ENCODE measurements at regions not wholly inside any gene's neighbourhood (a gene's known extent, or its start where the extent isn't known, plus 50 kb on each side); places are given as distances from the start of the nearest gene placed in this dataset.

DNA sequence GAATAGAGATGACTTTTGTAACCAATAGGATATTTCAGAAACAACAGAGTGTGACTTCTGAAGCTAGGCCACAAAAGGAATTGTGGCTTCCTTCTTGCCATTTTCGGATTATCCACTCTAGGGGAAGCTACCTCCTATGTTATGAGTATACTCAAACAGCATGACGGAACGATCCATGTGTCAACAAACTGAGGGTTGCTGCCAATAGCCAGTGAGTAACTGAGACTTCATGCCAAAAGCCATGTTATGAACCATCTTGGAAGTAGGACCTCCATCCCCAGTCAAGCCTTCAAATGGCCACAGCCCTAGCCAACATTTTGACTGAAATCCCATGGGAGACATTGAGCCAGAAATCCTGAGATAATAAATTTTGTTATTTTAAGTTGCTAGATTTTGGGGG is 69.0 kb upstream of the IL6 start:
- Histone ChIP-seq H2AFZ (ENCODE audit: low read length, unreplicated experiment) (no peak overlapping the region), H3K27ac (ENCODE audit: low read depth, low read length) (no peak overlapping the region), H3K79me2 (ENCODE audit: control insufficient read depth, insufficient read depth, low read length, unreplicated experiment) (no peaks in the 10 kb centered on the region), H3K4me3 (ENCODE audit: low read depth, low read length) (no peak overlapping the region), H3K4me1 (ENCODE audit: control insufficient read depth, insufficient read depth, low read length, unreplicated experiment) (peaks cover 22% of the 10 kb centered on the region), H3K36me3 (ENCODE audit: insufficient read depth, low read length) (no peaks in the 10 kb centered on the region), H3K27me3 (ENCODE audit: insufficient read depth, low read length) (no peaks in the 10 kb centered on the region)

DNA sequence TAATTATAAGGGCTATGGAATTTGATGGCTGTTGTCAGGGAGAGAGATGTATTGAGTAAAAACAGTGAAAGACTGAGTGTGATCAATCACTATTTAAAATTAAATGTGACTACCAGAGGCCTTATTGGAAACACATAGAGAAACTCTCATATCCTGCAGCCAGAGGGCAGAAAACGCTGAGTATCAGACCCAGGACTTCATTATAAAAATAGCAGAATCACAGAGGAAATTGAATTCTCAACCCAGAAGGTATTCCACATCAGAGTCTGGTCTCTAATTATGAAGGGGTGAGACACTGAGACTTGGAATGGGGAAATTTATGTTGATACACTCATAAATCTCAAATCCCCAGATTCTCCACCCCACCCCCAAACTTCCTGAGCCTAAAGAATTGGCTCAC is 69.5 kb upstream of the IL6 start:
- no peak overlapping the region for H3K4me3 ChIP-seq (ENCODE audit: low read depth, low read length)
- no peaks in the 10 kb centered on the region for H3K27me3 ChIP-seq (ENCODE audit: insufficient read depth, low read length)
- H3K36me3 ChIP-seq (ENCODE audit: insufficient read depth, low read length), result no peaks in the 10 kb centered on the region
- H3K4me1 ChIP-seq (ENCODE audit: control insufficient read depth, insufficient read depth, low read length, unreplicated experiment), result peaks cover 22% of the 10 kb centered on the region
- no peaks in the 10 kb centered on the region for H3K79me2 ChIP-seq (ENCODE audit: control insufficient read depth, insufficient read depth, low read length, unreplicated experiment)
- H3K27ac ChIP-seq (ENCODE audit: low read depth, low read length), result no peak overlapping the region; the same call in 1 of the 2 replicates
- no peak overlapping the region for H2AFZ ChIP-seq (ENCODE audit: low read length, unreplicated experiment)

DNA sequence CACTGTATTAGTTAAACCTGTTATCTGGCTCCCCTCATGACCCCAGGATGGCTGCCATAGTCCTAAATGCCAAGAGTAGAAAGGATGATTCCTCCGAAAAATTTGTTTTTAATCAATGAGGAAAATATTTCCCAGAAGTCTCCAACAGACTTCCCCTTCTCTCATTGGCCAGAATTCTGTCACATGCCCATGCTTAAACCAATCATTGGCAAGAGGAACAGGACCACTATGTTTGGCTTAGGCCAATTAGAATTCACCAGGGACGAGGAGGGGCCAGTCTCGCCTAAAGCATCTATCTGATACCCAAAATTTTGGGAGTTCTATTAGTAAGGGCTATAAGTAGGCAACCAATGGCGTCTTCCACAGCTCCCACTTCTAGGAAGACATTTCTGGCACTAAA is 71.2 kb upstream of the IL6 start:
- Histone ChIP-seq H3K27ac (ENCODE audit: low read depth, low read length) (no peak overlapping the region), H3K79me2 (ENCODE audit: control insufficient read depth, insufficient read depth, low read length, unreplicated experiment) (no peaks in the 10 kb centered on the region), H3K27me3 (ENCODE audit: insufficient read depth, low read length) (no peaks in the 10 kb centered on the region), H3K36me3 (ENCODE audit: insufficient read depth, low read length) (no peaks in the 10 kb centered on the region), H3K4me3 (ENCODE audit: low read depth, low read length) (no peak overlapping the region), H3K4me1 (ENCODE audit: control insufficient read depth, insufficient read depth, low read length, unreplicated experiment) (peaks cover 29% of the 10 kb centered on the region), H2AFZ (ENCODE audit: low read length, unreplicated experiment) (no peak overlapping the region)

DNA sequence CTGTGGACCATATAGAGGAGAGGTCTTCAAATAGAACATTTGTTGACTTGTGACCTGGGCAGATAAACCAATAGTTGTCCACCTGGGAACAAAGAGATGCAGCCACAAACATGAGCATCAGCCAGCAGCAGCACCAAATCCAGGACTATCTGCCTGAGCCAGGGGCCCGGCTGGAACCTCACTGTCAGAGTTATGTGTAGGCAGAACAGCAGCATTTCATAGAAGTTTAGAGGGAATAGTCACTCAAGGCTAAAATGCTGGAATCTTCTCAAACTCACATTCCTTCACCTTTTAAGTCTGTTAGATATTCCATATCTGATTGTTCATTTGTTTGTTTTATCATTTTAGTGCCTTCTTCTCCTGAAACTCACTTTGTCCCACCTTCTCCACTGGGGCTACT is 72.2 kb upstream of the IL6 start:
- H3K27me3 ChIP-seq (ENCODE audit: insufficient read depth, low read length), result no peaks in the 10 kb centered on the region
- H3K4me3 ChIP-seq (ENCODE audit: low read depth, low read length), result no peak overlapping the region
- H3K4me1 ChIP-seq (ENCODE audit: control insufficient read depth, insufficient read depth, low read length, unreplicated experiment), result peaks cover 31% of the 10 kb centered on the region
- no peak overlapping the region for H2AFZ ChIP-seq (ENCODE audit: low read length, unreplicated experiment)
- no peak overlapping the region for H3K27ac ChIP-seq (ENCODE audit: low read depth, low read length)
- H3K79me2 ChIP-seq (ENCODE audit: control insufficient read depth, insufficient read depth, low read length, unreplicated experiment), result no peaks in the 10 kb centered on the region
- H3K36me3 ChIP-seq (ENCODE audit: insufficient read depth, low read length), result no peaks in the 10 kb centered on the region

DNA sequence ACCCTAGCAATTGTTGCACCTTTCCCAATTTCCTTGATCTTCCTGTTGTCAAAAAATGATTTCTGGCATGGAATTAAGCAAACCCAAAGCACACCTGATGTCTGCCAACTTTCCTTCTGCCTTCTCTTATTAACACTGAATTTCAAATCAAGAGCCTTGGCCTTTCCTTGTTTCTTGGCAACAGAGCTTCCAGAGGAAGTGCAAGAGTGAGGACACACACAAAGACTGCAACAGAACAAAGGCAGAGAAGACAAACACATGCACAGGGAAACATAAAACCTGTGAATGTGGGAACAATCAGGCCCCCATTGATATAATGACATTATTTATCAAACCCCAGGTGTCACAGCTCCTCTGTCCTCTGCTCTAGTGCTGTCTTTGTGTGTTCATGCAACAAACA is 73.0 kb upstream of the IL6 start:
- Histone ChIP-seq H3K4me1 (ENCODE audit: control insufficient read depth, insufficient read depth, low read length, unreplicated experiment) (peaks cover 31% of the 10 kb centered on the region), H2AFZ (ENCODE audit: low read length, unreplicated experiment) (no peak overlapping the region), H3K79me2 (ENCODE audit: control insufficient read depth, insufficient read depth, low read length, unreplicated experiment) (no peaks in the 10 kb centered on the region), H3K4me3 (ENCODE audit: low read depth, low read length) (no peak overlapping the region), H3K27ac (ENCODE audit: low read depth, low read length) (peak overlapping the region; percentile 2; the same call in 1 of the 2 replicates), H3K36me3 (ENCODE audit: insufficient read depth, low read length) (no peaks in the 10 kb centered on the region), H3K27me3 (ENCODE audit: insufficient read depth, low read length) (no peaks in the 10 kb centered on the region)

DNA sequence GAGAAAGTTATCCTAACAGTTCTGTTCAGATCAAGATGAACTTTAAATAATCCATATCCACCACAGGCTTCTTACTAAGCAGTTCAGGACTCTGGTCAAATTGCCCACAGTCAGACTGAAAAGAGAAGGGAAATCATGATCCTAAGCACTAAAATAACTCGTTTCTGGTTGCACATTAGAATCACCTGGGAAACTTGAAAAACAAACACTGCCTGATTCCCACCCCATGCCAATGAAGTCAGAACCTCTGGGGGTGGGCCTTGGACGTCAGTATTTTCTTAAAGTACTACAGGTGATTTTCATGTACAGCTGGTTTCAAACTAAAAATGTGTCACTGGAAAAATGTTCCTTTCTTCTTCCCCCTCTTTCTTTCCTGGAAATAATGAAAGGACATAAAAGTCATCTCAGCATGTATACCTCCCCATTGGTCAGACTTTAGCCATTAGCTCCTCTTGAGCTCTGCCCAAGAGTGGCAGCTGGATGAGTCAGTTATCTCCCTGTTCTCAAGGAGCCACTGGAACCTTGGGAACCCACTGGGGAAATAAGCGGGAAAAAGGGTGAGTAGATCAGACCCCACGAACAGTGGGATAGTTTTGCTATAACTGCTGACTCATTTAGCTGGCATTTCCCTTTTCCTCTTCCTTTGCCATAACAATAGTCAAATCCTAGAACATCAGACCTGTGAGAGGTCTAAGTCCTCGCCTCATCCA is 75.3 kb upstream of the IL6 start:
- H3K27ac ChIP-seq (ENCODE audit: low read depth, low read length), result peak overlapping the region; percentile 95
- H3K4me3 ChIP-seq (ENCODE audit: low read depth, low read length), result no peak overlapping the region
- H3K4me1 ChIP-seq (ENCODE audit: control insufficient read depth, insufficient read depth, low read length, unreplicated experiment), result peaks cover 44% of the 10 kb centered on the region
- H2AFZ ChIP-seq (ENCODE audit: low read length, unreplicated experiment), result no peak overlapping the region
- H3K27me3 ChIP-seq (ENCODE audit: insufficient read depth, low read length), result no peaks in the 10 kb centered on the region
- no peaks in the 10 kb centered on the region for H3K79me2 ChIP-seq (ENCODE audit: control insufficient read depth, insufficient read depth, low read length, unreplicated experiment)
- no peaks in the 10 kb centered on the region for H3K36me3 ChIP-seq (ENCODE audit: insufficient read depth, low read length)

DNA sequence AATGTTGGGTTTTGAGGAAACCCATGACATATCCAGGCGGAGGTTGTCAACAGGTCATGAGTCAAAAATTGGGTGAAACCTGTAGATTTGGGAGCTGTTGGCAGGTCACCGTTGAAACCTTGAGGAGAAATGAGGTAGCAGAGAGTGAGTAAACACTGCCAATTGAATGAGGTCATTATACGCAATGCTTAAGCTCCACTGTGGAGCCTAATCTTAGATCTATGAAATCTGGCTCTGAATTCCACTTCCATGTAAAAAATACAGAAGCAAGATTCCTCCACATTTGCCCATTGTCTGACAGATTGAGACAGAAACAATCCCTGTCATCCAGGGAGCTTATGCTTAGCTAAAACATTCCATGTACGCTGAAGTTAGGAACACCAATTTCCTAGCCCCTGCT is 76.0 kb upstream of the IL6 start:
- Histone ChIP-seq H2AFZ (ENCODE audit: low read length, unreplicated experiment) (no peak overlapping the region), H3K27ac (ENCODE audit: low read depth, low read length) (peak overlapping the region; percentile 95), H3K4me3 (ENCODE audit: low read depth, low read length) (no peak overlapping the region), H3K4me1 (ENCODE audit: control insufficient read depth, insufficient read depth, low read length, unreplicated experiment) (peaks cover 44% of the 10 kb centered on the region), H3K79me2 (ENCODE audit: control insufficient read depth, insufficient read depth, low read length, unreplicated experiment) (no peaks in the 10 kb centered on the region), H3K36me3 (ENCODE audit: insufficient read depth, low read length) (no peaks in the 10 kb centered on the region), H3K27me3 (ENCODE audit: insufficient read depth, low read length) (no peaks in the 10 kb centered on the region)

DNA sequence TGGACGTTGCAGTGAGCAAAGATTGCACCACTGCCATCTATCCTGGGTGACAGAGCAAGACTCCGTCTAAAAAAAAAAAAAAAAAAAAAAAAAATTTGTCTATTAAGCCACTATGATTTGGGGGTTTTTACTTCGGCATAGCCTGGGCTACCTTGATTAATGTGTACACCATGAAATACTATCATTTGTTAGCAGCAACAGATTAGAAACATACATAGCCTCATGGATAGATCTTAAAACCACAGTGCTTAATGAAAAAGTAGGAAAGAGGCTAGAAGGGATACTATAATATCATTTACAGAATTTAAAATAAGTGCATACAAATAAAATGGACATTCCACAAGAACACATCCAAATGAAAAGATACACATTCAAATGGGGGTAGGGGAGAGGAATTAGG is 77.3 kb upstream of the IL6 start:
- Histone ChIP-seq H2AFZ (ENCODE audit: low read length, unreplicated experiment) (no peak overlapping the region), H3K36me3 (ENCODE audit: insufficient read depth, low read length) (no peaks in the 10 kb centered on the region; the same call in 1 of the 2 replicates), H3K27ac (ENCODE audit: low read depth, low read length) (no peak overlapping the region), H3K4me3 (ENCODE audit: low read depth, low read length) (no peak overlapping the region), H3K27me3 (ENCODE audit: insufficient read depth, low read length) (no peaks in the 10 kb centered on the region), H3K4me1 (ENCODE audit: control insufficient read depth, insufficient read depth, low read length, unreplicated experiment) (peaks cover 44% of the 10 kb centered on the region), H3K79me2 (ENCODE audit: control insufficient read depth, insufficient read depth, low read length, unreplicated experiment) (no peaks in the 10 kb centered on the region)

DNA sequence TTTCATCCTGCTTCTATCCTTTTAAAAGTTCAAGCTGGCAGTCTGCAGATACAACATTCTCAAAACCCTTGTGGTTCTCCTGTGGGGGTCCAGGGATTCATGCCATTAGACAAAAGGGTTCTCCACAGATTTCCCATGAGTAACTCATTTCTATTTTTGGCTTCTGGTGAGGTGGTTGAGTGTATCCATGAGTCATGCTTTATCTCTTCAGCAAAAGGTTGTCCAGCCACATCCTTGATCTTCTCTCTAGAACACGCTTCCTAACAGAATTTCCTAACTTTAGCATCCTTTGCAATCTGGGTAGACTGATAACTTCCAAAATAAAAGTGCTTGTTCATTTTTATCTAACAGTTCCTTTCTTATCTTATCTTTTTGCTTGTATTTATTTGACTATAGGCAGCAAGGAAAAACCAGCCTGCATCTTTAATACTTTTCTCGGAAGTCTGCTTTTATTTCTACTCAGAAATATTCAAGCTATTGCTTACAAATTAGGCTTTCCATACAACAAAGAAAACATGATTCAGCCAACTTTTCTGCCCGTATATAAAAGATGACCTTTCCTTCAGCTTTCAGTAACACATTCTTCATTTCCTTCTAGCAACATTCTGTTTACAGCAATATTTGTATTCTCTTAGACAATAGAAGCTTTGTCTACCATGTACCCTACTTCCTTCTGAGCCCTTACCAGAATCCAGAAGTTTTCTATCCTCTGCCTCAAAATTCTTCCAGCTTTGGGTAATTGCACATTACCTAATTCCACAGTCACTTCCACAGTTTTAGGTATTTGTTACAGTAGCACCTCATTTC is 79.3 kb upstream of the IL6 start:
- Histone ChIP-seq H2AFZ (ENCODE audit: low read length, unreplicated experiment) (no peak overlapping the region), H3K27me3 (ENCODE audit: insufficient read depth, low read length) (no peaks in the 10 kb centered on the region), H3K79me2 (ENCODE audit: control insufficient read depth, insufficient read depth, low read length, unreplicated experiment) (no peaks in the 10 kb centered on the region), H3K27ac (ENCODE audit: low read depth, low read length) (peak overlapping the region; percentile 83), H3K36me3 (ENCODE audit: insufficient read depth, low read length) (no peaks in the 10 kb centered on the region; the same call in 1 of the 2 replicates), H3K4me3 (ENCODE audit: low read depth, low read length) (peak overlapping the region; percentile 1; the same call in 1 of the 2 replicates), H3K4me1 (ENCODE audit: control insufficient read depth, insufficient read depth, low read length, unreplicated experiment) (peaks cover 34% of the 10 kb centered on the region)

DNA sequence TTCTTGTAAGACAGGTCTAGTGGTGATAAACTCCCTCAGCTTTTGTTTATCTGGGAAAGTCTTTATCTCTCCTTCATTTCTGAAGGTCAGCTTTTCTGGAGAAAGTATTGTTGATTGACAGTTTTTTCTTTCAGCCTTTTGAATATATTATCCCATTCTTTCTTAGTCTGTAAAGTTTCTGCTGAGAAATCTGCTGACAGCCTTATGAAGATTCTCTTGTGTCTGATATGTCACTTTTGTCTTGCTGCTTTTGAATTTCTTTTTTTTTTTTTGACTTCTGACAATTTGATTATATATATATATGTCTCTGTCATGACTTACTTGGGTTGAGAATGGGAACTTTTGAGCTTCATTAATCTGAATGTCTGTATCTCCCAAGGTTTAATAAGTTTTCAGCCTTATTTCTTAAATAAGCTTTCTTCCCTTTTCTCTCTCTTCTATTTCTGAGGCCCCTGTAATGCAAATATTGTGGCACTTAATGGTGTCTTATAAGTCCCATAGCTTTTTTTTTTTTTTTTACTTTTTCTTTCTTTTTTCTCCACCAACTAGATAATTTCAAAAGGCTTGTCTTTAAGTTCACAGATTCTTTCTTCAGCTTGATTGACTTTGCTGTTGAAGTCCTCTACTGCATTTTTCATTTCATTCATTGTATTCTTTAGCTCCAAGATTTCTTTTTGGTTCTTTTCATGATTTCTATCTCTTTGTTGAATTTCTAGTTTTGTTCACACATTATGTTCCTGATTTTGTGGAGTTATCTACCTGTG is 81.4 kb upstream of the IL6 start:
- H3K27ac ChIP-seq (ENCODE audit: low read depth, low read length), result no peak overlapping the region
- no peaks in the 10 kb centered on the region for H3K27me3 ChIP-seq (ENCODE audit: insufficient read depth, low read length)
- H2AFZ ChIP-seq (ENCODE audit: low read length, unreplicated experiment), result no peak overlapping the region
- no peak overlapping the region for H3K4me3 ChIP-seq (ENCODE audit: low read depth, low read length)
- no peaks in the 10 kb centered on the region; the same call in 1 of the 2 replicates for H3K36me3 ChIP-seq (ENCODE audit: insufficient read depth, low read length)
- peaks cover 13% of the 10 kb centered on the region for H3K4me1 ChIP-seq (ENCODE audit: control insufficient read depth, insufficient read depth, low read length, unreplicated experiment)
- H3K79me2 ChIP-seq (ENCODE audit: control insufficient read depth, insufficient read depth, low read length, unreplicated experiment), result no peaks in the 10 kb centered on the region

Data from ACC112 (cell line).